H1 (cell line): ENCODE measurements at regions not wholly inside any gene's neighbourhood (a gene's known extent, or its start where the extent isn't known, plus 50 kb on each side); places are given as distances from the start of the nearest gene placed in this dataset.

Experiments used
- CHD7 ChIP-seq: fragments of 300-600 bp; sonication (generic); IDR thresholded peaks from 2 replicates; pipeline ENCODE4 v1.7.1; 2012; ENCODE audit warnings: low read length, moderate library complexity, mild to moderate bottlenecking, inconsistent platforms; ENCODE audit not compliant: insufficient replicate concordance
- GTF2F1 ChIP-seq: IDR thresholded peaks from 2 replicates; pipeline ENCODE4 v1.6.1; 2012; ENCODE audit warnings: low read depth, low read length, improper control_type of control experiment, borderline replicate concordance
- KDM5A ChIP-seq: fragments of 200-600 bp; IDR thresholded peaks from 2 replicates; pipeline ENCODE4 v1.7.1; 2012; ENCODE audit warnings: mild to moderate bottlenecking, low read length, inconsistent platforms, mixed read lengths
- RAD21 ChIP-seq, 2 experiments: IDR thresholded peaks in 1 of 2; conservative IDR thresholded peaks in 1 of 2; 2 replicates each; pipeline ENCODE4 v1.6.1; 2011; ENCODE audit warnings: low read depth in 2 of 2, low read length in 2 of 2, improper control_type of control experiment in 1 of 2, inconsistent platforms in 1 of 2, mild to moderate bottlenecking in 1 of 2, moderate library complexity in 1 of 2
- RFX5 ChIP-seq: IDR thresholded peaks from 2 replicates; pipeline ENCODE4 v1.6.1; 2011; ENCODE audit warnings: low read depth, low read length, improper control_type of control experiment, borderline replicate concordance
- RNF2 ChIP-seq: fragments of 200-900, 300-1000 bp; sonication (generic); IDR thresholded peaks from 2 replicates; pipeline ENCODE4 v1.7.1; 2016; ENCODE audit warnings: borderline replicate concordance, low read depth, mild to moderate bottlenecking, antibody characterized with exemption, low read length; ENCODE audit not compliant: poor library complexity, severe bottlenecking; ENCODE audit errors: missing control alignments
- SUZ12 ChIP-seq: fragments of 200-600 bp; sonication (generic); IDR thresholded peaks from 2 replicates; pipeline ENCODE4 v1.6.1; 2012; ENCODE audit warnings: mild to moderate bottlenecking, inconsistent platforms, low read length, moderate library complexity, mixed read lengths
- USF2 ChIP-seq: IDR thresholded peaks from 2 replicates; pipeline ENCODE4 v1.6.1; 2011; ENCODE audit warnings: low read length, improper control_type of control experiment
- ZNF274 ChIP-seq: IDR thresholded peaks from 2 replicates; pipeline ENCODE4 v1.7.0; 2012; ENCODE audit warnings: low read length, borderline replicate concordance; ENCODE audit errors: extremely low read depth

DNA sequence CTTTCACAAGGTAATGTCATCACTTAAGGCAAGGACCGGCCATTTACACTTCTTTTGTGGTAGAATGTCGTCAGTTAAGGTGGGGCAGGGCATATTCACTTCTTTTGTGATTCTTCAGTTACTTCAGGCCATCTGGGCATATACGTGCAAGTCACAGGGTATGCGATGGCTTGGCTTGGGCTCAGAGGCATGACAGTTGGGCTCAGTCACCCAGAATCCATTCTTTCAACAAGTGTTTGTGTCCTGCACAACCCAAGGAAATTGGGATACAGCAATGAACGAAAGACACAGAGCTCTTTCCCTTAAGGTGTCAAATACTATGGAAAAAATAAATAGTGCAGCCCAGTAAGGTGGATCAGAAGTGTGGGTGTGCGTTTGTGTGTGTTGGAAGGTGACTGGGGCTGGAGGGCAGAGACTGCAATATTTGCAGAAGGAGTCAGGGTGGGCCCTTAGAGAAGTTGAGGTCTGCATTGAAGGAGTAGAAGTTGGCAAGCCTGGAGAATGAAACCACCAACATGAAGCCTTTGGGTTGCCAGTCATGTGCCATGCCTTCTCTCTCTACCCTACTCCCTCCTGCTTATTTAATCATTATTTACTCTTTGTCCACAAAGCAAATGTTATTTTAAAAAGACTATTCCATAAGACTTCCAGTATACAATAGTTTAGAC lies 222.8 kb upstream of the PRKCQ start (continued):
- TF ChIP-seq CHD7 (no peak), GTF2F1 (no peak), RAD21 (IDR thresholded peaks at IDR 0.05 in 1 of 2, conservative IDR thresholded peaks at IDR 0.05 in 1 of 2; ENCODE audit: low read depth in 2 of 2, low read length in 2 of 2) (no peak), RNF2 (no peak), ZNF274 (no peak), USF2 (no peak), RFX5 (no peak), SUZ12 (no peak), KDM5A (no peak)
